Progenitor cell of endocrine pancreas (in vitro differentiated cells): ENCODE measurements at regions not wholly inside any gene's neighbourhood (a gene's known extent, or its start where the extent isn't known, plus 50 kb on each side); places are given as distances from the start of the nearest gene placed in this dataset.

Source experiments
- DNase-seq: peaks from one replicate; pipeline ENCODE4 v3.0.0; 2021; ENCODE audit warnings: low spot score; ENCODE audit not compliant: unreplicated experiment
- H3K27ac Mint-ChIP-seq: 2 replicates; pipeline ENCODE4 v1.8.0; 2021; ENCODE audit warnings: mild to moderate bottlenecking, moderate library complexity, mixed read lengths
- H3K27me3 Mint-ChIP-seq: 2 replicates; pipeline ENCODE4 v1.8.0; 2021; ENCODE audit warnings: mixed read lengths
- H3K36me3 Mint-ChIP-seq: 2 replicates; pipeline ENCODE4 v1.8.0; 2022; ENCODE audit warnings: mixed read lengths; ENCODE audit not compliant: insufficient read depth
- H3K4me1 Mint-ChIP-seq: 2 replicates; pipeline ENCODE4 v1.8.0; 2021; ENCODE audit warnings: low read depth, mixed read lengths
- H3K4me3 Mint-ChIP-seq: 2 replicates; pipeline ENCODE4 v1.8.0; 2021; ENCODE audit warnings: low read depth, mild to moderate bottlenecking, moderate library complexity, mixed read lengths
- H3K9me3 Mint-ChIP-seq: 2 replicates; pipeline ENCODE4 v1.8.0; 2021; ENCODE audit warnings: low read depth, mixed read lengths
- TF ChIP-seq, protein P1 (sequence below): fragments of 200-600 bp; sonication (generic); IDR thresholded peaks from one replicate; pipeline ENCODE4 v1.5.0; 2021; ENCODE audit warnings: antibody characterized with exemption, mild to moderate bottlenecking; ENCODE audit not compliant: unreplicated experiment

- TF ChIP-seq, protein P1, sequence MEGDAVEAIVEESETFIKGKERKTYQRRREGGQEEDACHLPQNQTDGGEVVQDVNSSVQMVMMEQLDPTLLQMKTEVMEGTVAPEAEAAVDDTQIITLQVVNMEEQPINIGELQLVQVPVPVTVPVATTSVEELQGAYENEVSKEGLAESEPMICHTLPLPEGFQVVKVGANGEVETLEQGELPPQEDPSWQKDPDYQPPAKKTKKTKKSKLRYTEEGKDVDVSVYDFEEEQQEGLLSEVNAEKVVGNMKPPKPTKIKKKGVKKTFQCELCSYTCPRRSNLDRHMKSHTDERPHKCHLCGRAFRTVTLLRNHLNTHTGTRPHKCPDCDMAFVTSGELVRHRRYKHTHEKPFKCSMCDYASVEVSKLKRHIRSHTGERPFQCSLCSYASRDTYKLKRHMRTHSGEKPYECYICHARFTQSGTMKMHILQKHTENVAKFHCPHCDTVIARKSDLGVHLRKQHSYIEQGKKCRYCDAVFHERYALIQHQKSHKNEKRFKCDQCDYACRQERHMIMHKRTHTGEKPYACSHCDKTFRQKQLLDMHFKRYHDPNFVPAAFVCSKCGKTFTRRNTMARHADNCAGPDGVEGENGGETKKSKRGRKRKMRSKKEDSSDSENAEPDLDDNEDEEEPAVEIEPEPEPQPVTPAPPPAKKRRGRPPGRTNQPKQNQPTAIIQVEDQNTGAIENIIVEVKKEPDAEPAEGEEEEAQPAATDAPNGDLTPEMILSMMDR = no peak
- DNase-seq = no peak
- peaks cover 48% of the 10 kb centered on the region for H3K9me3 Mint-ChIP-seq
- H3K36me3 Mint-ChIP-seq = peaks cover 22% of the 10 kb centered on the region
- peaks cover 12% of the 10 kb centered on the region for H3K4me1 Mint-ChIP-seq
- H3K27ac Mint-ChIP-seq = no peak overlapping the region
- H3K27me3 Mint-ChIP-seq = no peaks in the 10 kb centered on the region
- H3K4me3 Mint-ChIP-seq = no peak overlapping the region
These were observed 127.6 kb upstream of the LINC00305 start for GRCh38 chr18:64276311-64277090.

DNA sequence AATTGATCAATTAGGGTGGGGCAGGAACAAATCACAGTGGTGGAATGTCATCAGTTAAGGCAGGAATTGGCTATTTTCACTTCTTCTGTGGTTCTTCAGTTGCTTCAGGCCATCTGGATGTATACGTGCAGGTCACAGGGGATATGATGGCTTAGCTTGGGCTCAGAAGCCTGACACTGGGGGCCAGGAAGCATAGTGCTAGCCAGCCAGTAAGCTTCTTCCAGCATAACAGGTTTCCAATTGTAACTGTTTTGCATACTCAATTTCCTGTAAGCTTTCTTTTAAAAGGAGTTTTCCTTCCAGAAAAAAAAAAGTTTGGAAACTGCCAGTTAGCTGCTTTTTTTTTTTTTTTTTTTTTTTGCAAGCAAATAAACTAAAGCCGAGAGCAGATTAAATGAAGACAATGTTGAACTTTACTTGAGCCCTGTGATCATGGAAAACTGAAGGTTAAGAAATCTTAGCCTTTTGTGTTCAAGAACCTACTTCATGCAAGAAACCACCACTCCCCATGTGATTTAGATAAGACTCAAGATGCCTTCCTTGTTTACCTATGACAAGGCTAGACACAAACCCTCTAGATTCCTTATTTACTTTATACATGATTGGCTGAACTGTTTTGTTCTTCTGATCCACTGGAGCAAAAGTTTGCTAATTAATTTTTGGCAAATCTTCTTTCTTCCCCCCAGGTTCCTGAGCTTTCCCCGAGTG is 126.9 kb upstream of the LINC00305 start:
- TF ChIP-seq, protein P1 = no peak
- DNase-seq = no peak
- Mint-ChIP-seq H3K9me3 (peaks cover 46% of the 10 kb centered on the region), H3K4me1 (peaks cover 12% of the 10 kb centered on the region), H3K27me3 (no peaks in the 10 kb centered on the region), H3K36me3 (peaks cover 21% of the 10 kb centered on the region), H3K27ac (no peak overlapping the region), H3K4me3 (no peak overlapping the region)

DNA sequence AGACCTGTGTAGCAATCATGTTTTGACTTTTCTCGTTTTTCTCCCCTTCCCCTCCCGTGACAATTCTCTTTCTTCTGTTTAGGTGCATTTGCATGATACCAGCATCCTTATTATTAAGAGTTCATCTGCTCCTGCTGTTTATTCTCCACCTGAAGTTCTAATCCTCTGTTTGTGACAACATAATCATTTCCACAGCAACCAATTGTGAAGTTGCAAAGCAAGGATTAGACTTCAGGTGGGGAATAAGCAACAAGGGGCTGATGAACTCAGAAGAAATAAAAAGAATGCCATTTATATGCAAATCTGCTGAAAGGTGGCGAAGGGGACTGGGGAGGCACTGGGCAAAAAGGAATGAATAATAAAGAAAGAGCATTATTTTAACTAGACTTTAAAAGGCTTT is 124.8 kb upstream of the LINC00305 start:
- peaks cover 36% of the 10 kb centered on the region for H3K9me3 Mint-ChIP-seq
- H3K4me3 Mint-ChIP-seq = no peak overlapping the region
- H3K27me3 Mint-ChIP-seq = no peaks in the 10 kb centered on the region
- H3K36me3 Mint-ChIP-seq = peaks cover 20% of the 10 kb centered on the region
- DNase-seq = no peak
- TF ChIP-seq, protein P1 = no peak
- no peak overlapping the region for H3K27ac Mint-ChIP-seq
- H3K4me1 Mint-ChIP-seq = peaks cover 14% of the 10 kb centered on the region

- H3K9me3 Mint-ChIP-seq = peaks cover 27% of the 10 kb centered on the region
- TF ChIP-seq, protein P1 = no peak
- peaks cover 14% of the 10 kb centered on the region for H3K4me1 Mint-ChIP-seq
- no peak for DNase-seq
- H3K27ac Mint-ChIP-seq = no peak overlapping the region
- no peak overlapping the region for H3K4me3 Mint-ChIP-seq
- H3K36me3 Mint-ChIP-seq = peaks cover 20% of the 10 kb centered on the region
- no peaks in the 10 kb centered on the region for H3K27me3 Mint-ChIP-seq
These were observed 123.2 kb upstream of the LINC00305 start for GRCh38 chr18:64271975-64272659.

DNA sequence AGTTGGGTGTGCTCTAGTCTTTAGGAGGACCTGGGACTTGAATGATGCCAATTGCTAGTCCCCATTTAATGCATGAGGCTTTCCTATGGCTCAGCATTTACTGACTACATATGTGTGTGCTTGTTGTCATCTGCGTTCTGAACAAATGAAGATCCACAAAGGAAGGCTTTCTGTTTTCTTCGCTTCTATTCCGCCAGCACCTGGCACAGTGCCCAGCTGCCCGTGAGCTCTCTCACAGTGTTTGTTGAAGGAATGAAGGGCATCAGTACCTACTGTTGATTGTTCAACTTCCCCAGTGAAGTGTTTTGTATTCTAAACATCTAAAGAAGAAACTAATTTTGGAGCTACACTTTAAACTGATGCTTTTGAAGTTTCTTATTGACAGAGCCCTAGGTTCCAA is 122.4 kb upstream of the LINC00305 start:
- Mint-ChIP-seq H3K4me1 (peaks cover 14% of the 10 kb centered on the region), H3K36me3 (peaks cover 18% of the 10 kb centered on the region), H3K4me3 (no peak overlapping the region), H3K27ac (no peak overlapping the region), H3K9me3 (peaks cover 21% of the 10 kb centered on the region), H3K27me3 (no peaks in the 10 kb centered on the region)
- no peak for DNase-seq
- TF ChIP-seq, protein P1 = no peak
